Neural cell (in vitro differentiated cells): ENCODE measurements at regions not wholly inside any gene's neighbourhood (a gene's known extent, or its start where the extent isn't known, plus 50 kb on each side); places are given as distances from the start of the nearest gene placed in this dataset.
A peak's percentile ranks its signal among the peaks of the same experiment; 100 is the strongest.

Experiments used
- H2AFZ ChIP-seq: fragments of 200-600, 300-800 bp; sonication (generic), shearing (Covaris generic); 2 replicates; pipeline ENCODE4 v1.6.0; 2014; ENCODE audit warnings: low read depth, mild to moderate bottlenecking, antibody characterized with exemption, low read length, moderate library complexity
- H3F3A ChIP-seq: fragments of 200-600 bp; shearing (Covaris generic); 2 replicates; pipeline ENCODE4 v1.6.1; 2016; ENCODE audit warnings: mild to moderate bottlenecking, moderate library complexity, mixed read lengths, antibody characterized with exemption, low read length; ENCODE audit not compliant: insufficient read depth, poor library complexity, severe bottlenecking
- H3K27ac ChIP-seq: fragments of 200-600, 300-800 bp; sonication (generic), shearing (Covaris generic); 2 replicates; pipeline ENCODE4 v1.5.1; 2014; ENCODE audit warnings: mild to moderate bottlenecking, low read length, moderate library complexity
- H3K27me3 ChIP-seq: fragments of 300-800, 200-600 bp; sonication (generic), shearing (Covaris generic); 2 replicates; pipeline ENCODE4 v1.6.0; 2014; ENCODE audit warnings: mild to moderate bottlenecking, low read depth, low read length, moderate library complexity; ENCODE audit not compliant: insufficient read depth
- H3K36me3 ChIP-seq: fragments of 300-800, 200-600 bp; sonication (generic), shearing (Covaris generic); 2 replicates; pipeline ENCODE4 v1.5.1; 2014; ENCODE audit warnings: mild to moderate bottlenecking, antibody characterized with exemption, low read length, moderate library complexity; ENCODE audit not compliant: insufficient read depth
- H3K4me2 ChIP-seq: fragments of 300-800, 200-600 bp; sonication (generic), shearing (Covaris generic); 2 replicates; pipeline ENCODE4 v1.6.0; 2014; ENCODE audit warnings: mild to moderate bottlenecking, low read length
- H3K4me3 ChIP-seq: fragments of 300-800, 200-600 bp; sonication (generic), shearing (Covaris generic); 2 replicates; pipeline ENCODE4 v1.5.1; 2014; ENCODE audit warnings: mild to moderate bottlenecking, low read length, moderate library complexity
- H3K79me2 ChIP-seq: fragments of 200-600 bp; shearing (Covaris generic); replicated peaks from 2 replicates; pipeline ENCODE4 v1.6.0; 2014; ENCODE audit warnings: mild to moderate bottlenecking, low read length, moderate library complexity; ENCODE audit not compliant: insufficient read depth
- H3K9ac ChIP-seq: fragments of 300-800, 200-600 bp; sonication (generic), shearing (Covaris generic); 2 replicates; pipeline ENCODE4 v1.6.1; 2016; ENCODE audit warnings: mild to moderate bottlenecking, low read length, mixed read lengths
- H3K9me2 ChIP-seq: fragments of 200-600 bp; shearing (Covaris generic); 2 replicates; pipeline ENCODE4 v1.6.1; 2016; ENCODE audit warnings: mild to moderate bottlenecking, low read length, mixed read lengths; ENCODE audit not compliant: insufficient read depth
- H3K9me3 ChIP-seq: fragments of 200-600, 300-800 bp; sonication (generic), shearing (Covaris generic); 2 replicates; pipeline ENCODE4 v1.6.1; 2016; ENCODE audit warnings: mild to moderate bottlenecking, mixed run types, low read length, moderate library complexity, mixed read lengths
- H4K20me1 ChIP-seq: fragments of 200-600 bp; shearing (Covaris generic); 2 replicates; pipeline ENCODE4 v1.6.1; 2016; ENCODE audit warnings: mild to moderate bottlenecking, mixed run types; ENCODE audit not compliant: insufficient read depth
- CTCF ChIP-seq: fragments of 450-650 bp; IDR thresholded peaks from 2 replicates; pipeline ENCODE4 v1.5.1; 2014; ENCODE audit warnings: antibody characterized with exemption, mild to moderate bottlenecking, moderate library complexity; ENCODE audit not compliant: poor library complexity, severe bottlenecking
- EP300 ChIP-seq: fragments of 450-650 bp; conservative IDR thresholded peaks from 2 replicates; pipeline ENCODE4 v1.6.1; 2014; ENCODE audit warnings: antibody characterized with exemption, mild to moderate bottlenecking, moderate library complexity; ENCODE audit not compliant: poor library complexity, severe bottlenecking
- EZH2 ChIP-seq: fragments of 200-600, 300-800 bp; shearing (Covaris generic), sonication (generic); IDR thresholded peaks from 2 replicates; pipeline ENCODE4 v1.6.1; 2014; ENCODE audit warnings: antibody characterized with exemption, low read length, borderline replicate concordance, mild to moderate bottlenecking; ENCODE audit not compliant: insufficient read depth, poor library complexity, severe bottlenecking
- MXI1 ChIP-seq: fragments of 450-650 bp; conservative IDR thresholded peaks from 2 replicates; pipeline ENCODE4 v1.6.1; 2014; ENCODE audit warnings: antibody characterized with exemption, mild to moderate bottlenecking; ENCODE audit not compliant: poor library complexity, severe bottlenecking
- POLR2AphosphoS5 ChIP-seq: IDR thresholded peaks from 2 replicates; pipeline ENCODE4 v1.6.1; 2012
- RAD21 ChIP-seq: fragments of 450-650 bp; conservative IDR thresholded peaks from 2 replicates; pipeline ENCODE4 v1.6.1; 2014; ENCODE audit warnings: antibody characterized with exemption, mild to moderate bottlenecking, moderate library complexity
- REST ChIP-seq: IDR thresholded peaks from 2 replicates; pipeline ENCODE4 v1.6.1; 2012; ENCODE audit warnings: borderline replicate concordance
- SMC3 ChIP-seq: fragments of 450-650 bp; conservative IDR thresholded peaks from 2 replicates; pipeline ENCODE4 v1.6.1; 2014; ENCODE audit warnings: antibody characterized with exemption, mild to moderate bottlenecking, moderate library complexity; ENCODE audit not compliant: poor library complexity
- TAF1 ChIP-seq: IDR thresholded peaks from 2 replicates; pipeline ENCODE4 v1.6.1; 2012; ENCODE audit warnings: low read depth

GRCh38 chr11:29527391-29527936 lies 489.4 kb downstream of the KCNA4 start:
- H3K79me2 ChIP-seq = no peaks in the 10 kb centered on the region
- no peaks in the 10 kb centered on the region for H3K9me3 ChIP-seq
- TF ChIP-seq SMC3 = peak; percentile 33
- peak; percentile 28 for TF ChIP-seq CTCF
- no peak for TF ChIP-seq EZH2
- peak; percentile 19 for TF ChIP-seq RAD21
- no peak overlapping the region for H2AFZ ChIP-seq
- no peaks in the 10 kb centered on the region for H3K27me3 ChIP-seq
- H3K9ac ChIP-seq = no peak overlapping the region
- no peak overlapping the region for H3K4me2 ChIP-seq
- H3K9me2 ChIP-seq = no peaks in the 10 kb centered on the region
- H3K27ac ChIP-seq = no peak overlapping the region
- no peaks in the 10 kb centered on the region for H4K20me1 ChIP-seq
- H3K36me3 ChIP-seq = no peaks in the 10 kb centered on the region
- H3F3A ChIP-seq = no peaks in the 10 kb centered on the region
- no peak overlapping the region for H3K4me3 ChIP-seq

DNA sequence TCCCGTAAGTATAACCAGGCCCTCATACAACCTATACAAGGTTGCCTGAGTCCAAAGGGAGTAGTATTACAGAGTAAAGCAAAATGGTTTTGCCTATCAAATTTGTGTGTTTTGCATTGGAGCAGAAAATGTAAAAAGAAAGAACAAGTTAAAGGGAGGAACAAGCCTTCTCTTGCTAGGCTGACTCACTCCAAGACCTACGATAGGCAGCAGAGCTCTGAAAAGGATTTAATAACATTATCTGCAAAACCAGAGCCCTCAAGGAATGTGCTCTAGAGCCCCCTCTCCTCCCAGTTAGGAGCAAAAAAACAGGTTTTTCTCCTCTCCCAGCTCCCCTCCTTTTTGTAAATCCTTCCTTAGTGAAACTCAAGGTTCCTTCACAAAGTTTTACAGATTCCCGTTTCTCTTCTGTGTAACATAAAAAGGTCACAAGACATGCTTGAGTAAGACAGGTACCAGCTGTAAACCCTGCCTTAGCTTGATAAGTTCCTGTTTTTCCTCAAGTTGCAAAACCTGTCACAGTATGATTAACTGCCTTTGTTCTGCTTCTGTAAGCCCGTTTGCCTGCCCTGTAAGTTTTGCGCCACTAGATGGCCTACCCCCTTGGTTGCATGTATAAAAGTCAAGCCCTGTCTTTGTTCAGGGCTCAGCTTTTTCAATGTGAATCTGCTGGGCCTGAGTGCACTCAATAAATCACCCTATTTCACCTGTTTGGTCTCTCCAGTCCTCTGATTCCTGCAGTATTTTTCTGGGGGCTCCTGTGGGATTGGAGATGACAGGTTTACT lies 498.2 kb downstream of the KCNA4 start:
- no peak overlapping the region for H2AFZ ChIP-seq
- no peak overlapping the region for H3K4me3 ChIP-seq
- no peaks in the 10 kb centered on the region for H3K9me2 ChIP-seq
- H4K20me1 ChIP-seq = no peaks in the 10 kb centered on the region
- H3K4me2 ChIP-seq = no peak overlapping the region
- no peak overlapping the region for H3K9ac ChIP-seq
- no peaks in the 10 kb centered on the region for H3K27me3 ChIP-seq
- H3K9me3 ChIP-seq = peaks cover 5% of the 10 kb centered on the region
- no peaks in the 10 kb centered on the region for H3K79me2 ChIP-seq
- H3K27ac ChIP-seq = no peak overlapping the region
- H3F3A ChIP-seq = no peaks in the 10 kb centered on the region
- TF ChIP-seq REST (no peak), SMC3 (no peak), CTCF (no peak), EZH2 (no peak), EP300 (no peak), TAF1 (no peak), MXI1 (no peak), POLR2AphosphoS5 (no peak)
- no peaks in the 10 kb centered on the region for H3K36me3 ChIP-seq
